Astrocyte of the spinal cord (primary cell): ENCODE measurements at regions not wholly inside any gene's neighbourhood (a gene's known extent, or its start where the extent isn't known, plus 50 kb on each side); places are given as distances from the start of the nearest gene placed in this dataset.

Experiments
- DNase-seq: peaks from one replicate; pipeline ENCODE4 v3.0.0; 2011; ENCODE audit warnings: low read depth, low spot score
- H3K4me3 ChIP-seq: 2 replicates; pipeline ENCODE4 v1.5.1; 2011; ENCODE audit warnings: low read depth, mild to moderate bottlenecking, low read length, moderate library complexity
- CTCF ChIP-seq: IDR thresholded peaks from 2 replicates; pipeline ENCODE4 v1.5.1; 2012; ENCODE audit warnings: low read depth, mild to moderate bottlenecking, low read length, inconsistent platforms
- in situ Hi-C: cut with HindIII; loops from 2 replicates; pipeline ENCODE4 v1.10.0; 2017; ENCODE audit warnings: low sequenced_read_pairs

- no peak for DNase-seq
- no peak overlapping the region for H3K4me3 ChIP-seq
- TF ChIP-seq CTCF: no peak
- in situ Hi-C loops: no loop called here
These were observed 82.4 kb upstream of the ZIC3 start for GRCh38 chrX:137483554-137483953.

GRCh38 chrX:137482136-137482535, 83.8 kb upstream of the ZIC3 start:
- no peak for DNase-seq
- in situ Hi-C loops: no loop called here
- no peak for TF ChIP-seq CTCF
- no peak overlapping the region for H3K4me3 ChIP-seq

- TF ChIP-seq CTCF: no peak
These were observed 86.5 kb upstream of the ZIC3 start for GRCh38 chrX:137479386-137479785.

GRCh38 chrX:137441711-137442110, 124.2 kb upstream of the ZIC3 start:
- DNase-seq: no peak
- no peak overlapping the region for H3K4me3 ChIP-seq
- in situ Hi-C loops: no loop called here
- no peak for TF ChIP-seq CTCF

More at GRCh38 chrX:137479386-137479785, 86.5 kb upstream of the ZIC3 start:
- in situ Hi-C loops: no loop called here
- H3K4me3 ChIP-seq: no peak overlapping the region
- no peak for DNase-seq

- TF ChIP-seq CTCF: peak; percentile 50
- DNase-seq: peak; percentile 6
- H3K4me3 ChIP-seq: no peak overlapping the region
- in situ Hi-C loops: no loop called here
These were observed 133.3 kb upstream of the ZIC3 start for GRCh38 chrX:137432609-137433008.

GRCh38 chrX:137431693-137432488, 134.0 kb upstream of the ZIC3 start:
- in situ Hi-C loops: no loop called here

More at GRCh38 chrX:137431693-137432488, 134.0 kb upstream of the ZIC3 start:
- no peak for TF ChIP-seq CTCF
- no peak for DNase-seq
- H3K4me3 ChIP-seq: no peak overlapping the region
